AG09309 (cell line): ENCODE measurements at regions not wholly inside any gene's neighbourhood (a gene's known extent, or its start where the extent isn't known, plus 50 kb on each side); places are given as distances from the start of the nearest gene placed in this dataset.
"Not testable (repeated sequence)": the region's sequence is repeated elsewhere in the genome, so short reads cannot be mapped to it uniquely, and the experiment has no call there.

Experiments used
- DNase-seq: peaks from one replicate; pipeline ENCODE4 v3.0.0-alpha.2; 2010; ENCODE audit warnings: low read depth
- H3K4me3 ChIP-seq: 2 replicates; pipeline ENCODE4 v1.5.1; 2011; ENCODE audit warnings: mild to moderate bottlenecking, low read depth, low read length, moderate library complexity; ENCODE audit not compliant: control insufficient read depth
- TF ChIP-seq, protein P1 (sequence below): IDR thresholded peaks from 2 replicates; pipeline ENCODE4 v1.5.1; 2011; ENCODE audit warnings: mild to moderate bottlenecking, low read depth, low read length, inconsistent platforms; ENCODE audit not compliant: insufficient read depth, control insufficient read depth; ENCODE audit errors: missing control alignments

DNA sequence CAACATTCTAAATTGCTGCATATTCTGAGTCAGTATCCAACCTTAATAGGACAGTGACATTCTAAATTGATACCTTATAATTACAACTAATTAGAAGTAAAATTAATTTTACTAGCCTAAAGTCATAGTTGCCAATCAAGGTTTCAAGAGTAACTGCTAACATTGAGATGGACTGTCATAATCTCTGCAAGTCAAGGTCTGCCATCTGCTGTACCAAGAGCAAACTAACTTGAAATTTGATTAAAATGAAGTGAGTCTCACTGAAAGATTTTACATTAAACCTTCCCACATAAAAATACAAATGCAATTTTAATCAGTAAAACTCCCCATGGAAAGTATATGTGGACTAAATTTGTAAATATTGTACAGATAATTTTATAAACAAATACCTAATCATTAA is 235.3 kb downstream of the PRDM9 start:
- no peak overlapping the region for H3K4me3 ChIP-seq
- no peak for DNase-seq
- TF ChIP-seq, protein P1, sequence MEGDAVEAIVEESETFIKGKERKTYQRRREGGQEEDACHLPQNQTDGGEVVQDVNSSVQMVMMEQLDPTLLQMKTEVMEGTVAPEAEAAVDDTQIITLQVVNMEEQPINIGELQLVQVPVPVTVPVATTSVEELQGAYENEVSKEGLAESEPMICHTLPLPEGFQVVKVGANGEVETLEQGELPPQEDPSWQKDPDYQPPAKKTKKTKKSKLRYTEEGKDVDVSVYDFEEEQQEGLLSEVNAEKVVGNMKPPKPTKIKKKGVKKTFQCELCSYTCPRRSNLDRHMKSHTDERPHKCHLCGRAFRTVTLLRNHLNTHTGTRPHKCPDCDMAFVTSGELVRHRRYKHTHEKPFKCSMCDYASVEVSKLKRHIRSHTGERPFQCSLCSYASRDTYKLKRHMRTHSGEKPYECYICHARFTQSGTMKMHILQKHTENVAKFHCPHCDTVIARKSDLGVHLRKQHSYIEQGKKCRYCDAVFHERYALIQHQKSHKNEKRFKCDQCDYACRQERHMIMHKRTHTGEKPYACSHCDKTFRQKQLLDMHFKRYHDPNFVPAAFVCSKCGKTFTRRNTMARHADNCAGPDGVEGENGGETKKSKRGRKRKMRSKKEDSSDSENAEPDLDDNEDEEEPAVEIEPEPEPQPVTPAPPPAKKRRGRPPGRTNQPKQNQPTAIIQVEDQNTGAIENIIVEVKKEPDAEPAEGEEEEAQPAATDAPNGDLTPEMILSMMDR, result no peak

DNA sequence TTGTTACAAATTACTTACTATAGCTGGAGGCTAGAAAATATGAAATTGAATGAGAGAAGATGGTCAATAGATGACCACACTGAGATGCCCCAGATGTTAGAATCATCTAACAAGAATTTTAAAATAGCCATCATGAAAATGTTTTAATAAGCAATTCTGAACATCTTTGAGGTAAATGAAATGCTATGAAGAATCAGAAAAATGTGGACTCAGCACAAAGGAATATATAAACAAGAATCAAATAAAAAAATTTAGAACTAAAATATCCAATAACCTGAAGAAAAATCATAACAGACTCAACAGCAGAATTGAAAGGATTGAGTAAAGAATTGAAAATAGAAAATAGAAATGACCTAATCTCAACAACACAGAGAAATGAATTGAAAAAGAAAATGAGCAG is 248.5 kb downstream of the PRDM9 start:
- DNase-seq, result no peak
- H3K4me3 ChIP-seq, result no peak overlapping the region
- TF ChIP-seq, protein P1, result no peak

DNA sequence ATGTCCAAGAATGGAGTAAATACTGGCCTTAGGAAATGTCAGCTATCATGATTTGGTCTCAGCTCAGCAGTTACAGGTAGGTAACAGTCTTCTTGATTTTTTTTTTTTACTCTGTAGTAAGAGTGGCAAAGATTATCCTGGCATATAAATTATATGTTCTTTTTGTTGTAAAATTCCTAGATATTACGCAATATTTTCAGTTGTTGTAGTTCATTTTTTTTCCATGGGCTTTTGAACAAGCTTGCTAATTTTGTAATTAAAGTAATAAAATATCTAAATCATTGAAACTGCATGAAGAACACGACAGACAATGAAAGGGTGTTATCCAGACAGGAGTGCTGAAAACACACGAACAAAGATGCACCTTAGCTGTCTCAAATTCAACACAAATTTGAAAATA is 249.4 kb downstream of the PRDM9 start:
- TF ChIP-seq, protein P1, result no peak
- DNase-seq, result no peak

DNA sequence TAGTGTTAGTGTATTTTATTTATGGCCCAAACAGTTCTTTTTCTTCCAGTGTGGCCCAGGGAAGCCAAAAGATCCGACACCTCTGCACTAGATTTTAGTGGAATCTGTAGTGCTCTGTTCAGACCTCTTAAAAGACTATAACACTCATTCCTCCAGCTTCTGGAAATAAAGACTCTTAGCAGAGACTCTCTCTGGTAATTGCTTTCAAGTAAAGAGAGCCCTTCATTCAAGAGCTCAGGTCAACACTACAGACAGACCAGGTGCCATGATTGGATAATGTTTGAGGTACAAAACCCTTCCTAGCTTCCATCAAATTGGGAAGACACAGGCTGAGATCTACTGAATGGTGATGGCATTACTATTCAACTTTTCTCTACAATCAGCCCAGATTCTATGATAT is 255.8 kb downstream of the PRDM9 start:
- DNase-seq, result no peak
- H3K4me3 ChIP-seq, result no peak overlapping the region
- TF ChIP-seq, protein P1, result no peak

More for the DNA sequence above, 249.4 kb downstream of the PRDM9 start:
- no peak overlapping the region for H3K4me3 ChIP-seq

DNA sequence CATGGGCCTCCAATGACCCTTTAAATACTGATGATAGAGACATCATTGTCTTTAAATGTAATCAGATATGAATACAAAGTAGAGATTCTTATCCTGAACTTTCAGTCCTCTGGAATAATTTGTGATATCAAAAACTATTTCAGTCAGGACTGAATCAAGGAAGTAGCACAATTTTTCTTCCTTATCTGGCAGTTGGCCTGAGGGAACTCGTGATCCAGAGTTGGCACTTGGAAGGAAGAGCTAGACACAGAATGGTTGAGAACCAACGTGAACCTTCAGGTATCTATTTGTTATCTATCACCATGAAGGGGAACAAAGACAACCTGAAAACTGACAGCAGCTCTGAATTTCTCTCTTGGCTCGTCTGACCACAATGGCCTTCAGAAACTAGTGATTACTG is 269.3 kb downstream of the PRDM9 start:
- DNase-seq, result no peak
- H3K4me3 ChIP-seq, result no peak overlapping the region
- TF ChIP-seq, protein P1, result no peak

DNA sequence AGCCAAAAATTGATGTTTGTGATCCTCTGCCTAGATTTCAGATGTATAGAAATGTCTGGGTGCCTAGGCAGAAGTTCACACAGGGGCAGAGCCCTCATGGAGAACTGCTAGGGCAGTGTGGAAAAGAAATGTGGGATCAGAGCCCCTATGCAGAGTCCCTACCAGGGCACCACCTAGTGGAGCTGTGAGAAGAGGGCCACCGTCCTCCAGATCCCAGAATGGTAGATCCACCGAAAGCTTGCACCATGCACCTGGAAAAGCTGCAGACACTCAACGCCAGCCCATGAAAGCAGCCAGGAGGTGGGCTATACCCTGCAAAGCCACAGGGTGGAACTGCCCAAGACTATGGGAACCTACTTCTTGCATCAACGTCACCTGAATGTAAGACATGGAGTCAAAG is 292.9 kb downstream of the PRDM9 start:
- not testable (repeated sequence) for DNase-seq, H3K4me3 ChIP-seq

DNA sequence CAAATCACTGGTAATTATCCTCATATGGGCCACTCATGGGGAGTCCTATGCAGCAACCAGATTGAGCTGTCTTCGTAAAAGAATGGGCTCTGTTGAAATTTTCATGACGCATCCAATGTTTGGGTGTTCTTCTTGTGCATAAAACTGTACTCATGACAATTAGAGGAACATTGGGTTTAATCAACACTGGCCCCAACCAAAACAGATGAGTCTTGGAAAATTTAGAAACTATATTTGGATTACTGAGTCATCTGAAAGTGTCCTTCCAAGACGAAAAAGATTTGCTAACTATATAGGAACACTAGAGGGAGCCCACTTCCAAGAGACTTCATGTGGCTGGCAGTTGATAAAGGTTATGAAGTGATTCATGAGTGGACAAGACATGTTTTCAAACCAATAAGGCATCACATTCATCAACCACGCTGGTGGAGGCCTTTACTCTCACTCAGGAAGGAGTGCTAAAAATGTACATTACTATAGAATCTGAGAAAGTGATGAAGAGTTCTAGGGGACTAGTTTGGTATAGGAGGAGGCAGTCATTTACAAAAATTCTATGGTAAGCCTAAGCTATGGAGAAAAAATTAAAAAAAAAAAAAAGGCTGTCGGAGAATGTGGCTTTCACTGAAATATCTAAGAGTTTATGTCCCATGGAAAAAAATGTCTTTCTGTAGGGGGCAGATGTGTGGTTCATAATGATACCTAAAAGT is 313.5 kb downstream of the PRDM9 start:
- TF ChIP-seq, protein P1, result no peak
- H3K4me3 ChIP-seq, result no peak overlapping the region
- no peak for DNase-seq
